IMR-90 (cell line): ENCODE measurements at regions not wholly inside any gene's neighbourhood (a gene's known extent, or its start where the extent isn't known, plus 50 kb on each side); places are given as distances from the start of the nearest gene placed in this dataset.
"Not testable (repeated sequence)": the region's sequence is repeated elsewhere in the genome, so short reads cannot be mapped to it uniquely, and the experiment has no call there.

ENCODE experiments used
- ATAC-seq: fragments of 200-7000 bp; cut with Tn5 transposase; 2 replicates; pipeline ENCODE4 v1.9.1; 2020; ENCODE audit warnings: low read depth, mild to moderate bottlenecking, moderate library complexity
- BruUV-seq: library from RNA; stranded (reverse); fragments of 400-500 nt; replicated peaks from 2 replicates; lab custom pipeline; 2021; lab: Mats Ljungman, UMichigan
- CTCF ChIA-PET: fragments of 300-600 bp; formaldehyde crosslinking; extraction: SDS; loops from one replicate; lab custom pipeline; 2021; ENCODE audit warnings: antibody characterized with exemption; lab: Yijun Ruan, JAX
- POLR2A ChIA-PET: fragments of 300-600 bp; sonication (Branson Sonifier 250); formaldehyde crosslinking; loops from one replicate; lab custom pipeline; 2022; ENCODE audit warnings: antibody characterized with exemption; ENCODE audit not compliant: unreplicated experiment; lab: Charles Lee
- DNase-seq: peaks from one replicate; pipeline ENCODE4 v3.0.0; 2013
- H2AFZ ChIP-seq: replicated peaks from 2 replicates; pipeline ENCODE3; 2013; ENCODE audit warnings: low read length, mild to moderate bottlenecking; ENCODE audit not compliant: poor library complexity
- H2AK5ac ChIP-seq: 2 replicates; pipeline ENCODE4 v1.6.1; 2013; ENCODE audit warnings: low read depth, low read length, inconsistent platforms
- H2AK9ac ChIP-seq: replicated peaks from 2 replicates; pipeline ENCODE3; 2013; ENCODE audit warnings: mild to moderate bottlenecking, low read depth, low read length, moderate library complexity; ENCODE audit not compliant: poor library complexity
- H2BK120ac ChIP-seq: 2 replicates; pipeline ENCODE4 v1.6.1; 2013; ENCODE audit warnings: low read depth, low read length, inconsistent platforms
- H2BK15ac ChIP-seq: 3 replicates; pipeline ENCODE4 v1.6.1; 2013; ENCODE audit warnings: low read depth, low read length, inconsistent platforms
- H2BK20ac ChIP-seq: 2 replicates; pipeline ENCODE4 v1.6.1; 2013; ENCODE audit warnings: low read depth, mild to moderate bottlenecking, inconsistent platforms, low read length, moderate library complexity
- H2BK5ac ChIP-seq: 2 replicates; pipeline ENCODE4 v1.6.1; 2013; ENCODE audit warnings: mild to moderate bottlenecking, low read depth, low read length, inconsistent platforms; ENCODE audit not compliant: poor library complexity, severe bottlenecking
- H3K14ac ChIP-seq: replicated peaks from 2 replicates; pipeline ENCODE4 v1.6.1; 2013; ENCODE audit warnings: low read depth, low read length, inconsistent platforms
- H3K18ac ChIP-seq: 2 replicates; pipeline ENCODE4 v1.6.1; 2013; ENCODE audit warnings: low read depth, low read length, control low read depth
- H3K23ac ChIP-seq: 2 replicates; pipeline ENCODE4 v1.6.1; 2013; ENCODE audit warnings: low read depth, low read length, inconsistent platforms
- H3K27ac ChIP-seq: 2 replicates; pipeline ENCODE4 v1.5.1; 2013; ENCODE audit warnings: mild to moderate bottlenecking, control low read depth, low read length; ENCODE audit not compliant: insufficient read depth
- H3K27me3 ChIP-seq: 2 replicates; pipeline ENCODE4 v1.6.1; 2013; ENCODE audit warnings: low read length; ENCODE audit not compliant: control insufficient read depth, insufficient read depth
- H3K36me3 ChIP-seq: 2 replicates; pipeline ENCODE4 v1.6.1; 2013; ENCODE audit warnings: low read length, mixed read lengths; ENCODE audit not compliant: control insufficient read depth, insufficient read depth
- H3K4ac ChIP-seq: 2 replicates; pipeline ENCODE4 v1.6.1; 2013; ENCODE audit warnings: low read depth, low read length, inconsistent platforms
- H3K4me1 ChIP-seq: 2 replicates; pipeline ENCODE4 v1.6.1; 2013; ENCODE audit warnings: low read length, mixed read lengths; ENCODE audit not compliant: control insufficient read depth, insufficient read depth
- H3K4me2 ChIP-seq: 2 replicates; pipeline ENCODE4 v1.6.1; 2013; ENCODE audit warnings: low read depth, mild to moderate bottlenecking, control low read depth, low read length, moderate library complexity
- H3K4me3 ChIP-seq: 2 replicates; pipeline ENCODE4 v1.5.1; 2013; ENCODE audit warnings: low read depth, mild to moderate bottlenecking, control low read depth, low read length, moderate library complexity; ENCODE audit not compliant: insufficient read depth
- H3K56ac ChIP-seq: 2 replicates; pipeline ENCODE4 v1.6.1; 2013; ENCODE audit warnings: low read length, inconsistent platforms; ENCODE audit not compliant: insufficient read depth; ENCODE audit errors: extremely low read depth
- H3K79me1 ChIP-seq, 2 experiments: 2 replicates each; pipeline ENCODE4 v1.6.1; 2013; ENCODE audit warnings: low read length in 2 of 2, inconsistent platforms in 1 of 2, low read depth in 1 of 2
- H3K9ac ChIP-seq: 2 replicates; pipeline ENCODE4 v1.6.1; 2013; ENCODE audit warnings: low read depth, low read length, control low read depth
- H3K9me1 ChIP-seq: 2 replicates; pipeline ENCODE4 v1.6.1; 2013; ENCODE audit warnings: low read length, inconsistent platforms; ENCODE audit not compliant: insufficient read depth
- H3K9me3 ChIP-seq: 2 replicates; pipeline ENCODE4 v1.6.1; 2013; ENCODE audit warnings: low read length; ENCODE audit not compliant: control insufficient read depth, insufficient read depth
- H4K20me1 ChIP-seq: 2 replicates; pipeline ENCODE4 v1.6.1; 2013; ENCODE audit warnings: low read length, inconsistent platforms; ENCODE audit not compliant: insufficient read depth
- H4K5ac ChIP-seq: 2 replicates; pipeline ENCODE4 v1.6.1; 2013; ENCODE audit warnings: mild to moderate bottlenecking, low read depth, low read length, control low read depth
- H4K8ac ChIP-seq, 2 experiments: 2 replicates each; pipeline ENCODE4 v1.6.1; 2013; ENCODE audit warnings: low read depth in 2 of 2, low read length in 2 of 2, control low read depth in 1 of 2, inconsistent platforms in 1 of 2
- H4K91ac ChIP-seq: 2 replicates; pipeline ENCODE4 v1.6.1; 2013; ENCODE audit warnings: low read depth, low read length, inconsistent platforms; ENCODE audit not compliant: insufficient read depth
- RAD21 ChIP-seq: IDR thresholded peaks from 2 replicates; pipeline ENCODE4 v1.6.1; 2012; ENCODE audit warnings: low read length, improper control_type of control experiment
- SMC3 ChIP-seq: fragments of 150-350 bp; IDR thresholded peaks from 2 replicates; pipeline ENCODE4 v1.6.1; 2016; ENCODE audit warnings: low read depth, mild to moderate bottlenecking, antibody characterized with exemption, low read length, moderate library complexity
- WGBS, 2 experiments: methylation state at CpG; one replicate each; pipeline versions ENCODE4 v1.1.5 to v1.1.7; 2013; ENCODE audit warnings: missing lambda C conversion rate in 2 of 2; ENCODE audit not compliant: insufficient read length in 1 of 2; ENCODE audit errors: extremely low coverage in 2 of 2; 5-methylcytosine and 5-hydroxymethylcytosine counted together
- dilution Hi-C: fragments of 300-500 bp; cut with HindIII; formaldehyde crosslinking; loops from one replicate; pipeline ENCODE4 v1.14.3; 2018; ENCODE audit warnings: low sequenced_read_pairs; ENCODE audit not compliant: unreplicated experiment
- in situ Hi-C: fragments of 300-500 bp; cut with MboI; formaldehyde crosslinking; loops from 3 replicates; pipeline ENCODE4 v1.14.3; 2019; ENCODE audit warnings: low sequenced_read_pairs, inconsistent platforms, mixed read lengths
- intact Hi-C: fragments of 100-400 bp; cut with micrococcal nuclease; formaldehyde crosslinking; loops from 2 replicates; pipeline ENCODE4 v1.10.0; 2022

DNA sequence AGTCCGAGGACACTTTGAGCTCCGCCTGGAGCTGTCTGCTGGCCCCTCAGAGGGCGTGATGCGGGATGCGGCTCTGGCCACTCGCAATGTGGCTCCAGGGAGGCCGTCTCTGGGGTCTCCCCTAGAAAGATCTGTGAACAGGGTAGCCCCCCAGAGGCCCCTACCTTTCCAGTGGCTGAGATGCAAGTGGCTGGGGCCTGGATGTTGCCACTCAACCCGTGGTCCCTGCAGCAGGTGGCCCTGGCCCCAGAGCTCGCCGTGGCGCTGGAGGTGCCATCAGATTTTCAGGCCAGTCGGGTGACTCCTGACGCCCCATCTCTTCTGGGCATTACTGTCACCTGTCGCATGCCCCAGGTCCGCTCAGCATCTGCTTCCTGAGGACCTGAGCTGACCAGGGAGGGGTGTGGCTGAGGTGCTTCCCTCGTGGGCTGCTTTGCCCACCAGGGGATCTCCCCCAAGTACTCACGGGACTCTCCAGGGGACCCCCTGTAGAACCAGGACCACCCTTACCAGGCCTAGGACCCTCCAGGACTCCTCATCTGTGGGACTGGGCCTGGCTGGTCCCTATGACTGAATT, 102.1 kb upstream of the LRPAP1 start:
- no peak overlapping the region for H3K4ac ChIP-seq
- H3K9me3 ChIP-seq = 0 out of 2 replicates have a peak, but pooled peaks cover 4% of the 10 kb centered on the region
- DNase-seq = no peak
- intact Hi-C loops = no loop called here
- no peak overlapping the region for H2BK120ac ChIP-seq
- H3K79me1 ChIP-seq = no peaks in the 10 kb centered on the region
- in situ Hi-C loops = no loop called here
- POLR2A ChIA-PET = no interaction called here
- H4K20me1 ChIP-seq = no peaks in the 10 kb centered on the region
- H3K18ac ChIP-seq = no peak overlapping the region
- no peak overlapping the region for H4K91ac ChIP-seq
- H3K9me1 ChIP-seq = no peaks in the 10 kb centered on the region
- no peak for ATAC-seq
- H2AK5ac ChIP-seq = no peak overlapping the region
- CTCF ChIA-PET = no interaction called here
- H3K56ac ChIP-seq = no peak overlapping the region
- H3K23ac ChIP-seq = no peak overlapping the region
- H3K4me1 ChIP-seq = no peaks in the 10 kb centered on the region
- no peaks in the 10 kb centered on the region for H3K36me3 ChIP-seq
- H3K4me3 ChIP-seq = no peak overlapping the region
- H2BK5ac ChIP-seq = no peak overlapping the region
- H2BK20ac ChIP-seq = no peak overlapping the region
- H3K14ac ChIP-seq = no peak overlapping the region
- dilution Hi-C loops = no loop called here
- no TSS peak for BruUV-seq
- no peak overlapping the region for H2AK9ac ChIP-seq
- no peak overlapping the region for H4K5ac ChIP-seq
- H3K27me3 ChIP-seq = peaks cover 4% of the 10 kb centered on the region
- H3K4me2 ChIP-seq = no peak overlapping the region
- H3K27ac ChIP-seq = no peak overlapping the region
- 60% methylated on average over 7 of the region's 17 CpGs; no CpG with 5 or more reads in 1 of the 2 experiments for WGBS, 2 experiments
- TF ChIP-seq SMC3 (no peak), RAD21 (no peak)
- H2BK15ac ChIP-seq = no peak overlapping the region
- H2AFZ ChIP-seq = no peak overlapping the region
- H3K9ac ChIP-seq = no peak overlapping the region
- no peak overlapping the region for H4K8ac ChIP-seq

- H2AFZ ChIP-seq, H4K5ac ChIP-seq, in situ Hi-C loops, DNase-seq, H3K79me1 ChIP-seq, H3K27ac ChIP-seq, H3K18ac ChIP-seq, dilution Hi-C loops, H3K4me3 ChIP-seq, H2BK20ac ChIP-seq, H3K9me1 ChIP-seq, H3K9ac ChIP-seq, H2BK15ac ChIP-seq, H3K36me3 ChIP-seq, intact Hi-C loops, H3K14ac ChIP-seq, H3K56ac ChIP-seq, H3K9me3 ChIP-seq, H3K23ac ChIP-seq, H2AK5ac ChIP-seq, H2BK120ac ChIP-seq, CTCF ChIA-PET, H3K4me1 ChIP-seq, H2AK9ac ChIP-seq, H3K27me3 ChIP-seq, H4K8ac ChIP-seq, ATAC-seq, H2BK5ac ChIP-seq, H3K4me2 ChIP-seq, BruUV-seq, POLR2A ChIA-PET, H4K20me1 ChIP-seq, H3K4ac ChIP-seq, H4K91ac ChIP-seq: not testable (repeated sequence)
- WGBS, 2 experiments = no CpG with 5 or more reads among the region's 10 CpGs
Observed at GRCh38 chr4:3633277-3633676, 101.1 kb upstream of the LRPAP1 start.
